Posterior cingulate gyrus (tissue), 11 donors: ENCODE measurements at regions not wholly inside any gene's neighbourhood (a gene's known extent, or its start where the extent isn't known, plus 50 kb on each side); places are given as distances from the start of the nearest gene placed in this dataset.
"Not testable (repeated sequence)": the region's sequence is repeated elsewhere in the genome, so short reads cannot be mapped to it uniquely, and the experiment has no call there.

ENCODE experiments used
- DNase-seq, 10 donors: peaks; one replicate each; pipeline versions ENCODE4 v3.0.0 to v3.0.0-alpha.2; 2020 to 2021; ENCODE audit warnings: mixed read lengths in 3 of 10
- intact Hi-C: fragments of 100-400 bp; cut with DNase I; formaldehyde crosslinking; loops from one replicate; pipeline ENCODE4 v1.15.1; 2023

DNA sequence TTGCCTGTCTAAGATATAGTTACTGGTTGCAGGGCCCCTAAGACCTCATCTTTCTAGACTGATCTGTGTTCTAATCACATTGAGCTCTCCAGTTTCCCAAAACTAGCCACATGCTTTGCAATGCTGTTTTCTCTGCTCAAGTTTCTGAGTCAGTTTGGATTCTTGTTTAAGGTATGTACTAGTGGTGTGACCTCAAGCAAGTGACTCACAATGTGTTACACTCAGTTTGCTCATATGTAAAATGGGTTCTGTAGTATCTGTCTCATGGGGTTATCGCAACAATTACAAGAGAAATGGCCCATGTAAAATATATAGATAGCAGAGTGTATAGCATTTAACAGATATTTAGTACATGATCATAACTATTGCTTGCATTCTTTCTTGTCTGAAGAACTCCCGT, 153.1 kb upstream of the ELL2 start:
- intact Hi-C loops: no loop called here

DNA sequence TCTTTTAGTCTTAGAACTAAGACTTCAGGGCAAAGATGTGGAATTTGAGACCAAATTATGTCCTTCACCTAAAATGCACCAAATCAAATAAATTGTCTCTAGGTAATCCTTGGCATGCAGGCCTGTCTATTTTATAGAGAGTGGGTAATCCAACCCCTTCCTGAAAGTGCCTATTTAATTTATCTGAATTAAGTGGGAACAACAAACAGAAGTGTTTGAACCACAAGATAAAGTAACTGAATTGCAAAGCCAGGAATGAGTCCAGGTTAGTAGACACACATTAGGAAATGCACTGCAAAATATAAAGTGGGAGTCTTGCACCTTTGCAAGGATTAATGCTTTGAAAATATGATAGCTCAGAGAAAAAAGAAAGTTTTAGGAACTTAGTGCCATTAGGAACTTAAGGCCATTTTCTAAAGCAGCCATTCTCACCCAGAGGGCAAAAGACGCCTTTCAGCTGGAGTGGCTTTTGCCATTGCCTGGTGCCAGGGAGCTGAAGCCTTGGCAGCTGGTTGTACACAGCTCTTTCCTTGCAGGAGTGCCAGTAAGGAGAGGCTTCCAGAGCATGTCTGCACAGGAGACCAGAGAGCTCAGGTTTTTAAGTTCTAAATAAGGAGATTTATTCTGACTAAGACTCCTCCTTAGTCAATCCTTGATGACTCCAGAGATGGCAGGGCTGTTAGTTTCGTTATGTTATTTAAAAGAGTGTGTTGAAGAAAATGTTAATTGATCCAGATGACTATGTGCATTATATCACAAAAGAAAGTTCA, 151.7 kb upstream of the ELL2 start:
- intact Hi-C loops: no loop called here
- DNase-seq: peak in 4 of 10 donors; percentile 14 to 82 (median 63)

More for the DNA sequence above, 153.1 kb upstream of the ELL2 start:
- no peak for DNase-seq

DNA sequence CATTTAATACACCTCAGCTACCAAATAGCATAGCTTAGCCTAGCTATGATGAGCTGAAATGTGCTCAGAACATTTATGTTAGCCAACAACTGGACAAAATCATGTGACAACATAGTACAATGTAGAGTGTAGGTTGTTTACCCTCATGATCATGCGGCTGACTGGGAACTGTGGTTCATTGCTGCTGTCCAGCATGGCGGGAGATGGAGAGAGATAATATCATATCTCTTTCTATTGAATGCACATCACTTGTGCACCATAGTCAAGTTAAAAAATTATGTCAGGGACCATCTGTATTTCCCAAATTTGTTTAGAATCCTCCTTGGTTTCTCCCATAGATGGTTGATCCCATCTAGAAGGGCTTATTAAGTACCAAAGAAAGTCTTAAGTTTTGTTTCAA, 151.1 kb upstream of the ELL2 start:
- intact Hi-C loops: no loop called here
- DNase-seq: no peak

DNA sequence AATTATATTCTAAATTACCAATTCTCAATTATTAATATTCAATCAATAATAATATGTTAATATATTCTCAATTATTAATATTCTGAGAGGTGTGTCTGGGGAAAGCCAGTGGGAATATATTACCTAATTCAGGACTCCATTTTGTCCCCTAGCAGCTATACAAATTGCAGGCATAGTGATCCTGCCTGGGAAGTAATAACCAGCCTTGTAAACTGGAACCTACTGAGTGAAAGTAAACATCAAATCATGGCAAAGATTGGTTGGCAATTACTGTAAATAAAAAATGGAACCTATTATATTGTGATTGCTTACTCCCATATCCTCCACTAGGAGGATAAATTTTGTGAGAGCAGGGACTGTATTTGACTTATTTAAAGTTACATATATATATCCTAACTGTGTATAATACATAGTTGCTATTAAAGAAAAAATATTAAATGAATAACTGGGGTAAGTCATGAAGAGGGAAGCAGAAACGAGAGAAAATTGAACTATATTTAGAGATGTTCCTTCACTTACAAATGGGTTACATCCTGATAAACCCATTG, 150.5 kb upstream of the ELL2 start:
- intact Hi-C loops: no loop called here
- no peak for DNase-seq

DNA sequence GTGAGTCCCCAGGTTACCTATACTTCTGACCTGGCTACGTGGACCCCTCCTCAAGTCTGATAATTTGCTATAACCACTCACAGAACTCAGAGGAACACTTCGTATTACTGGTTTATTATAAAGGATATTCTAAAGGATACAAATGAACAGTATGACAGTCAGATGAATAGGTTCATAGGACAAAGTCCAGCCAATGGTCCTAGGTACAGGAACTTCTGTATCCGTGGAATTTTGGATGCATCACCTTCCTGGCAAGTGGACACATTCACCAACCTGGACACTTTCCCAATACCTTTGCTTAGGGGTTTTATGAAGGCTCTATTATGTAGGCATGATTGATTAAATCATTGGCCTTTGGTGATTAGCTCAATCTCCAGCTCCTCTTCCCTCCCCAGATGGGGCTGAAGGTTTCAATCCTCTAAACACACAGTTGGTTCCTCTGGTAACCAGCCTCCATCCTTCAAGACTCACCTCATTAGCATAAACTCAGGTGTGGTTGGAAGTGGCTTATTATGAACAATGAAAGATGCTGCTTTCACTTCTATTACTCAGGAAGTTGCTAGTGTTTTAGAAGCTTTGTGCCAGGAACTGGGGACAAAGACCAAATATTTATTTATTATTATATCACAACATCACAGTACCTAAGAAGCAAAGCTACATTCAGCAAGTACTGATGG, 149.6 kb upstream of the ELL2 start:
- DNase-seq: no peak
- intact Hi-C loops: no loop called here

DNA sequence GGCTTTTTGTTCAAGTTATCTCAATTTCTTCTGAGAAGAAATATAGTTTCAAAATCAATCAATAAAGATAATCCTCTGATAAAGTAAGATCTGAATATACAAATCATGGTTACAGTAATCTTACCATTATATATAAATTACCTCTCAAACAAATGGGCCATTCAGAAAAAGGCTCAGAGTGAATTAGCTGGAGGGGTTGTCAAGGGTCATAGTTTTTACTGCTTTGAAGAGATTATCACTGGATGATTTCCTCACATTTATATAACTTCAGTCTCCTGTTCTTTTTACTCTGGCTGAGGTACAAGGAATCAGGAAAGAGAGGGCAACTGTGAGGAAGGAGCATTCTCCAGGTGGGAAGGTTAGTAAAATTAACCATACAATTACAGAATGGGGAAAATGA, 148.6 kb upstream of the ELL2 start:
- intact Hi-C loops: no loop called here

DNA sequence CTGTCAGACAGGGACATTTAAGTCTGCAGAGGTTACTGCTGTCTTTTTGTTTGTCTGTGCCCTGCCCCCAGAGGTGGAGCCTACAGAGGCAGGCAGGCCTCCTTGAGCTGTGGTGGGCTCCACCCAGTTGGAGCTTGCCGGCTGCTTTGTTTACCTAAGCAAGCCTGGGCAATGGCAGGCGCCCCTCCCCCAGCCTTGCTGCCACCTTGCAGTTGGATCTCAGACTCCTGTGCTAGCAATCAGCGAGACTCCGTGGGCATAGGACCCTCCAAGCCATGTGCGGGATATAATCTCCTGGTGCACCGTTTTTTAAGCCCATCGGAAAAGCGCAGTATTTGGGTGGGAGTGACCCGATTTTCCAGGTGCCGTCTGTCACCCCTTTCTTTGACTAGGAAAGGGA, 147.0 kb upstream of the ELL2 start:
- intact Hi-C loops, DNase-seq: not testable (repeated sequence)

More for the DNA sequence above, 148.6 kb upstream of the ELL2 start:
- no peak for DNase-seq

DNA sequence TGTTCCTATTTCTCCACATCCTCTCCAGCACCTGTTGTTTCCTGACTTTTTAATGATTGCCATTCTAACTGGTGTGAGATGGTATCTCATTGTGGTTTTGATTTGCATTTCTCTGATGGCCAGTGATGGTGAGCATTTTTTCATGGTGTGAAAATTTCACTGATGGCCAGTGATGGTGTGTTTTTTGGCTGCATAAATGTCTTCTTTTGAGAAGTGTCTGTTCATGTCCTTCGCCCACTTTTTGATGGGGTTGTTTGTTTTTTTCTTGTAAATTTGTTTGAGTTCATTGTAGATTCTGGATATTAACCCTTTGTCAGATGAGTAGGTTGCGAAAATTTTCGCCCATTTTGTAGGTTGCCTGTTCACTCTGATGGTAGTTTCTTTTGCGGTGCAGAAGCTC, 142.2 kb upstream of the ELL2 start:
- not testable (repeated sequence) for DNase-seq

DNA sequence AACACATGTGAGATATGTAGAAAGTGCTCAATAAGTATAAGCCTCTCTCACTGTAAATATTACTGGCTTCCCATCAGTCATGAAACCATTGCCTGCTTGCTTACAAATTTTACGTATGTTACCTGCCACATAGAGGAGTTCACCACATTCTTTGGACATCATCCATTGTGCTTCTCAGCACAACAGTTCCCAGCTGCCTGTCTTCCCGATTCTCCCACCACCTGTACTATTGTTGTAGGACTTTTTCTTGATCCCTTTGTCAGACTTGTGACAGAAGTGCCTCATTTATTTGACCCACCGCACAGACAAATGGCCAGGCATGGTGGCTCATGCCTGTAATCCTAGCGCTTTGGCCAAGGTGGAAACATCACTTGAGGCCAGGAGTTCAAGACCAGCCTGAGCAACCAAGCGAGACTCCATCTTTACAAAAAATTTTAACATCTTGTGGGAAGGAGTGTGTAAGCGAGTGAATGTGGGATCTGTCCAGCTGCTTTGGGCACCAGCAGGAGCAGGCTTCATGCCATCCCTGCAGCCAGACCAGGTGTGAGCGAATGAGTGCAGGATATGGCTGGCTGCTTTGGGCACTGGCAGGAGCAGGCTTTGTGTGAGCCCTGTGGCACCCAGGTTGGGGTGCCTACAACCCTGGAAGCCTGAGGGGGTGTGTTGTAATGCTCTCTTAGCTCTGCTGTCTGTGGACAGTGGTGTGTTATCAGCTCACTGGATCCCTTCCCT, 139.9 kb upstream of the ELL2 start:
- DNase-seq: no peak
- intact Hi-C loops: no loop called here

More for the DNA sequence above, 142.2 kb upstream of the ELL2 start:
- intact Hi-C loops: not testable (repeated sequence)

DNA sequence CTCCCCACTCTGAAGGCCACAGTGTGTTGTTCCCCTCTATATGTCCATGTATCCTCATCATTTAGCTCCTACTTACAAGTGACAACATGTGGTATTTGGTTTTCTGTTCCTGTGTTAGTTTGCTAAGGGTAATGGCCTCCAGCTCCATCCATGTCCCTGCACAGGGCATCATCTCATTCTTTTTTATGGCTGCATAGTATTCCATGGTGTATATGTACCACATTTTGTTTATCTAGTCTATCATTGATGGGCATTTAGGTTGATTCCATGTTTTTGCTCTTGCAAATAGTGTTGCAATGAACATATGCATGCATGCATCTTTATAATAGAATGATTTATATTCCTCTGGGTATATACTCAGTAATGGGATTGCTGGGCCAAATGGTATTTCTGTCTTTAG, 135.8 kb upstream of the ELL2 start:
- intact Hi-C loops, DNase-seq: not testable (repeated sequence)

DNA sequence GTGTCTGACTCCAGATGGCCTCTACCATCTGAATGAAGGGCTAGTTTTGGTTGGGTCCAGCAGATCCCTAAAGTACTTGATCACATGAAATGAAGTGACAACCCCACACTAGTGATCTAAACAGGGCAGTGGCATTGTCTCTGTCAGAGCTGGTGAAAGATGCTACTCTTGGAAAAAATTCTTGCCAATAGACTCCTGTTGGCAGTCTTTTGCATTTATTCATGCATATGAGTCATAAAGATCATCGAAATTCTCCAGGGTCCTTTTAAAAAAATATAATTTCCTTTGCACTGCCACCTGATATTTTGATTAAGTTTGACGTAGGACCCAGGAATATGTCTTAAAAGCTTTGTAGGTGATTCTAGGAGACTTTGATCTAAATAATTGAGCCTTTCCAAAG, 135.1 kb upstream of the ELL2 start:
- DNase-seq: no peak
- intact Hi-C loops: no loop called here

DNA sequence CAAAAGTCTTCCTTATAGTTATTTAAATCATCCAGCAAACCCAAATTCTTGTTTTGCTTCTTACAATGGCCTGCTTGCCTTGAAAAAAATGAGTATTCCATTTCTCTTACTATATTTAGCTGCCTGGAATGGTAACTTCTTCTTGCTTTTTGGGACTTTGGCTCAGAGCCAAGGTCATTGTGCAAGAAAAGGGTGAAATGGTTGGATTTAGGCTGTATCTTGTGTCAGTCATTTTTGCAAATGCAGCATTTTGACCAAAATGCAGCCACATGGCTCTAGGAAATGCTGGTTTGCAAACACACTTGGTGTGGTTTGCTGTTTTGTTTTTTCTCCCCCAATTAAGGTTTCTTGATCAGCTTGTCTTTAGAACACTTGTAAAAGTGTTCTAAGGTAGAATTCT, 133.3 kb upstream of the ELL2 start:
- no peak for DNase-seq
- intact Hi-C loops: no loop called here

DNA sequence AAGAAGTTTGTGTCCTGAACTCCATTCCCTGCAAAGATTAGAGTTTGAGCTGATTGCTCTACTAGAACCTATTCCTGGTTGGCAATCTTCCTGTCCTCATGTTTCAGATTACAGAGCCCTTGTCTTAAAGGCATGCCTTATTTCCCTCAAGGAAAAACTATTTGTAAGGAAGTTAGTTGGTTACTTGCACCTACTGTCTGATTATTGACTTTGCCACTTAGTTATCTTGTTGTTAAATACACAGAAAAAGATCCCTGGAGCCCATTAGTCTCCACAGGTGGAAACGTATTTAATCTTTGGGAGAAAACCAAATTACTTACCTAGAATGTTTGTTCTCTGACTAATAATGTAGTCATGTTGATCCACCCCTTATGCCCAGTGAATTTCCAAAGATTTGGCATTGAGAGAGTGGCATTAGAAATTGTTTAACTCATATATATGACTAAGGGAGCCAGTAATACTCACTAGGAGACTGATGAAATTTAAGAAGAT, 132.3 kb upstream of the ELL2 start:
- DNase-seq: no peak
- intact Hi-C loops: no loop called here

DNA sequence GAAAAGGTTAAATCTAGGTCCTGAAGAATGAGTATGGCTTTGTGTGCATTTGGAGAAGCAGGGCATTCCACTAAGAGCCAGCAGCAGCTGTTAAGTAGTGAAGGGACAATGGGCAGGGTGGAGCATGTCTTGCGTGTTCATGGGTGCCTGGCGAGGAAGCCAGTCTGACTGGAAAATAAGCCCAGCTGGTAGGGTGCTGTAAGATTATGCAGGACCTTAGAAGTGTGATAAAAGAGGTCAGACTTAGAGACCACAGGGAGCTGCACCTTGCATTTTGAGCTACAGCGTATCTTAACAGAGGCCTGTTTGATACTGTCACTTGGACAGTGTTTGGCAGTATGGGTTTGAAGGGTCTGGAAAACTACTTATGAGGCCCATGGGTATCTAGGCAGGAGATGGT, 131.7 kb upstream of the ELL2 start:
- DNase-seq: no peak
- intact Hi-C loops: no loop called here

DNA sequence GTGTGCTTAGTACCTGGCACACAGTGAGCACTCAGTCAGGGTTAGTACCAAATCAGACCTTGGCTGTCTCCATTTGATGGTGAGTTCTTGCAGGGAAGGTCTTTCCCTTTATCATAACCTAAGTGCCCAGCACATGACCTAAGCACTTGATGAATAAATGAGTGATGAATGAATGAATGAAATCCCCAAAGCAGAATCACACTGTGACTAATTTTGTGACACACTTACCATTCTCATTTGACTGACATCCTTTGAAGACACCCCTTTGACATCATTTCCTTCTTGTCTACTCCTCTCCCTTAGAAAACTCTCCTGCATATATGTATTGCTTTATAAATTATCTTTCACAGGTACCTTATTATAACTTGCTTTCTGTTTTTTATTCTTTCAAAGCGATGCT, 130.2 kb upstream of the ELL2 start:
- intact Hi-C loops: no loop called here

DNA sequence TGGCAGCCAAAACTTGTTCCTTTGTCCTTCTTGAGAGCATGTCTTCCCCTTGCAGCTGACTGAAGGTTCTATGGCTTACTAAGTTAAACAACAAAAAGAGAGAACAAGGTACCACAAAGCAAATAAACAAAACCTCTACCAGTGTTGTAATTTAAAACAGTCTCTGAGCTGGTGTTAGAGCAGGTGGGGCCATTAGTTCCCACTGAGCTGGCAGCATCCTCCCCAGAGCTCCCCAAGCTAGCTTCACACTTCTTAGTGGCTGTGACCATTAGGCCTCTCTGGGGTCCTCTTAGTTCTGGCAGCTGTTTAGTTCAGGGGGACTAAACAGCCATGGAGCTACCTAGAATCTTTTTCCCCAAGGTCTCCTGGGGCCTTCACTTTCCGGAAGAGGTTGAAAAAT, 128.6 kb upstream of the ELL2 start:
- DNase-seq: no peak
- intact Hi-C loops: no loop called here

More for the DNA sequence above, 130.2 kb upstream of the ELL2 start:
- no peak for DNase-seq

DNA sequence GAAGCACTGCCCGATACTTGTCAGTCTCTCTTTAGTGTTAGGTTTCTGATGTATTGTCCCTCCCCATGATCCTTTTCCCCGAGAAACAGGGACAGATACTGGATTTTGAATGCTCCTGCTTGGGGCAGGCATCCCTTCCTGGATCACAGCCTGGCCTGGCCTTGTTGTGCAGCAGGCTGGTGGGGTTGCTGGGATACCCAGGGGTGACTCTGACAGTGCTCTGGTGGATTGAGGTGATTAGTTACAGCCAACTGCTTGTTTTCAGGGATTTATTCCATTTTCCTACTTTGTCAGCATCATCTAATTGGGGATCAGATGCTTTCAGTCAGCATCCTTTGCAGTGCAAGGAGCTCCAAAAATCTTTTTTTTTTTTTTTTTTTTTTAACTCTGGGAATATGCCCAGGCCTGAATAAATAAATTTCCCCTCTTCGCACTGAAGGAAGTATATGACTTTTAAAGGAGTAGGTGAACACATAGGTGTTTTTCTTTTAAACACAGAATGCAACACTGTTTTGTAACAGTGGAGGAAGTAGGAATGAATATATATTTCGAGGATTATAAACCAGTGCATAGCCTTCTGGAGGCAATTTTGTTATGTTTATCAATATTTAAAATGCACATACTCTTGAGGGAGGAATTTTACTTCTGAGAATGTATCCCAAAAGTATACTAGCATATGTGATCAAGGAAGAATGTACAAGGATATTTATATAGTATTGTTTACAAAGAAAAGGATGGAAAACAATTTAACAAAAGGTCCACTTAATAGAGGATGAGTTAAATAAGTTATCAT, 127.3 kb upstream of the ELL2 start:
- intact Hi-C loops: no loop called here
- peak in 2 of 10 donors; percentile 14 to 80 for DNase-seq

DNA sequence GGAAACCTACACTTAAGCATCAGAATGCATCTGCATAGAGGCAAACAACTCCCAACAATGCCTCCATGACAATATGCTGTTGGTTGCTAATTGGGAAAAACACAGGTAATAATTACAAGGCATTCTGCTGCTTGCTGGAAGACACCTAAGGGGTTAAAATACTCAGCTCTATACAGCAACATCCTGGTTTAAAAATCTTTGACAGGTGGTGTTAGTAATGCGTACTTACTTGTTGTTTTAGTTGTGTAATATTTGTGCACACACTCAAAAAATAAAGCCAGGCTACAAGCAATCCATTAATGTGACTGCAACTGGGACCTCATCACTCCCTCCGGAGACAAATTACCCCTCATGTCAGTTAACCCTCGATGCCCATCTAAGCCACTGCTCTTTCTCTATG, 126.3 kb upstream of the ELL2 start:
- DNase-seq: no peak
- intact Hi-C loops: no loop called here

DNA sequence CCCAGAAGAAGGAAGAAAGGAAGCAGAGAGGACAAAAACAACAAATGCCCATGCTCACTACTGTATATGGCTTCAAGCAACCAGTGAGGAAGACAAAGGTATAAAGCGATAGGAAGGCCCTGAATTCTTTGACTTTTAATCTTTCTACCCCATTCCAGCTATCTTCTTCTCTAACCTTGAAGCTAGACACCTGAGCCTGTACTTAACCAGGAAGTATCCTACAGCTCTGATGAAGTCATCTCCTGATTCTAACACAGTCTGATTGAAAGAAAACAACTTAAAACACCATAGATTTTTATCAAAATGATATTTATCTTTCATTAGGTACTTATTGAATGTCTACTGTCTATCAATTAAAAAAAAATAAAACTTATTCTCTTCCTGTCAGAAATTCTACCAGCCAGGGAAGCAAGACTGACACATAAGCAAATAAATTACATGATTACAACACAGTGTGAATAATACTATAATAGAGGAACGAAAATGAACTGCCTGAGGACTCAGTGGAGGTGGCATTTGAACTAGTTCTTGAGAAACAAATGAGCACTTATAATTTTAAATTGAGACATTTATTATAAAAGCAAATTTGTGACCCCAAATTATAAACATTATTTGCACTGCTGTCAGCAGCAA, 123.3 kb upstream of the ELL2 start:
- intact Hi-C loops: no loop called here
- DNase-seq: no peak
